GM19395 (cell line): ENCODE measurements at regions not wholly inside any gene's neighbourhood (a gene's known extent, or its start where the extent isn't known, plus 50 kb on each side); places are given as distances from the start of the nearest gene placed in this dataset.

Source experiments
- ATAC-seq: cut with Tn5 transposase; IDR thresholded peaks from one replicate; pipeline ENCODE4 v1.9.1; 2021; ENCODE audit warnings: mild to moderate bottlenecking, moderate library complexity; ENCODE audit not compliant: unreplicated experiment

GRCh38 chr18:10009321-10010144 lies 95.7 kb downstream of the VAPA start:
- ATAC-seq = no peak

- ATAC-seq = no peak
Measured at GRCh38 chr18:10010611-10011015, 96.8 kb downstream of the VAPA start.

GRCh38 chr18:10011061-10011460 lies 97.2 kb downstream of the VAPA start:
- no peak for ATAC-seq

- no peak for ATAC-seq
Measured at GRCh38 chr18:10011751-10012150, 97.9 kb downstream of the VAPA start.

GRCh38 chr18:10012526-10012925 lies 98.7 kb downstream of the VAPA start:
- ATAC-seq = no peak

GRCh38 chr18:10013621-10014543 lies 100.1 kb downstream of the VAPA start:
- no peak for ATAC-seq

GRCh38 chr18:10015288-10015701 lies 101.5 kb downstream of the VAPA start:
- no peak for ATAC-seq

GRCh38 chr18:10015941-10016819 lies 102.4 kb downstream of the VAPA start:
- no peak for ATAC-seq

GRCh38 chr18:10017043-10017442 lies 103.2 kb downstream of the VAPA start:
- ATAC-seq = no peak

GRCh38 chr18:10018289-10018688 lies 104.5 kb downstream of the VAPA start:
- no peak for ATAC-seq

- ATAC-seq = no peak
Measured at GRCh38 chr18:10020171-10020570, 106.4 kb downstream of the VAPA start.

GRCh38 chr18:10022365-10022764 lies 108.5 kb downstream of the VAPA start:
- ATAC-seq = no peak

- ATAC-seq = no peak
Measured at GRCh38 chr18:10023853-10024570, 110.2 kb downstream of the VAPA start.

GRCh38 chr18:10025711-10026670 lies 112.2 kb downstream of the VAPA start:
- no peak for ATAC-seq

- ATAC-seq = no peak
Measured at GRCh38 chr18:10027031-10027430, 113.2 kb downstream of the VAPA start.

- no peak for ATAC-seq
Measured at GRCh38 chr18:10027461-10027860, 113.6 kb downstream of the VAPA start.

GRCh38 chr18:10029711-10030110 lies 115.9 kb downstream of the VAPA start:
- ATAC-seq = no peak

- no peak for ATAC-seq
Measured at GRCh38 chr18:10030816-10031541, 117.2 kb downstream of the VAPA start.
